PFSK-1 (cell line): ENCODE measurements at regions not wholly inside any gene's neighbourhood (a gene's known extent, or its start where the extent isn't known, plus 50 kb on each side); places are given as distances from the start of the nearest gene placed in this dataset.

ENCODE experiments used
- FOXP2 ChIP-seq: optimal IDR thresholded peaks from 2 replicates; pipeline ENCODE3; 2011; ENCODE audit warnings: borderline replicate concordance, control low read depth, inconsistent platforms; ENCODE audit not compliant: insufficient read depth; ENCODE audit errors: extremely low read length, extremely low read depth
- POLR2AphosphoS5 ChIP-seq: IDR thresholded peaks from 2 replicates; pipeline ENCODE4 v1.6.1; 2012; ENCODE audit warnings: low read depth, mild to moderate bottlenecking, control low read depth, low read length, moderate library complexity
- SIN3A ChIP-seq: IDR thresholded peaks from 2 replicates; pipeline ENCODE4 v1.6.1; 2012; ENCODE audit warnings: mild to moderate bottlenecking, low read length, moderate library complexity, borderline replicate concordance; ENCODE audit not compliant: insufficient read depth
- TAF1 ChIP-seq: IDR thresholded peaks from 2 replicates; pipeline ENCODE4 v1.6.1; 2012; ENCODE audit warnings: low read length, control low read depth, borderline replicate concordance; ENCODE audit not compliant: insufficient read depth
- TF ChIP-seq, protein P1 (sequence below), 2 experiments: IDR thresholded peaks; 2 replicates each; pipeline versions ENCODE4 v1.6.1 to v1.8.0; 2011 to 2012; ENCODE audit warnings: low read depth in 2 of 2, low read length in 2 of 2, control low read depth in 1 of 2, inconsistent platforms in 1 of 2, mild to moderate bottlenecking in 1 of 2, moderate library complexity in 1 of 2; ENCODE audit not compliant: insufficient read depth in 1 of 2

DNA sequence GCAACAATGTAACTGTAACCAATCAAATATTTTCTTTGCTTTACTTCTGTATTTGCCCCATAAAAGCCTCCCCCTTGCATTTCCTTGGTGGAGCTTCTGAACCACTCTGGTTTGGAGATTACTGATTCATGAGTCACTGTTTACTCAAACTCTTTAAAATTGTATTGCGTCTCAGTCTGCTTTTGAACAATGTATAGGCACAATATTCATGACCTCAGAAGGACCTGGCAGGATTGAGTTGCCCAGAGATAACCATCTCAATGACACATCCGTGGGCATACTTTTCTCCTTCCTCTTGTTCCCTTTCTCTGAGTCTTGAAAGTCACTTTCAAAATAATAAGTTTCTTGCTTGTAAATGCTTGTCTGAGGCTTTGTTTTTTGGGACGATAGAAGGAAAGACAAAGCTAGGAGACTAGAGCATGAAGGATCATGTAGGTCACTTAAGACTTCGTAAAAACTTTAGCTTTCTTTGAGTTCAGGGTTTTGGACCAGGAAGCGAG lies 57.1 kb upstream of the POU1F1 start:
- TF ChIP-seq TAF1: no peak
- TF ChIP-seq, protein P1, sequence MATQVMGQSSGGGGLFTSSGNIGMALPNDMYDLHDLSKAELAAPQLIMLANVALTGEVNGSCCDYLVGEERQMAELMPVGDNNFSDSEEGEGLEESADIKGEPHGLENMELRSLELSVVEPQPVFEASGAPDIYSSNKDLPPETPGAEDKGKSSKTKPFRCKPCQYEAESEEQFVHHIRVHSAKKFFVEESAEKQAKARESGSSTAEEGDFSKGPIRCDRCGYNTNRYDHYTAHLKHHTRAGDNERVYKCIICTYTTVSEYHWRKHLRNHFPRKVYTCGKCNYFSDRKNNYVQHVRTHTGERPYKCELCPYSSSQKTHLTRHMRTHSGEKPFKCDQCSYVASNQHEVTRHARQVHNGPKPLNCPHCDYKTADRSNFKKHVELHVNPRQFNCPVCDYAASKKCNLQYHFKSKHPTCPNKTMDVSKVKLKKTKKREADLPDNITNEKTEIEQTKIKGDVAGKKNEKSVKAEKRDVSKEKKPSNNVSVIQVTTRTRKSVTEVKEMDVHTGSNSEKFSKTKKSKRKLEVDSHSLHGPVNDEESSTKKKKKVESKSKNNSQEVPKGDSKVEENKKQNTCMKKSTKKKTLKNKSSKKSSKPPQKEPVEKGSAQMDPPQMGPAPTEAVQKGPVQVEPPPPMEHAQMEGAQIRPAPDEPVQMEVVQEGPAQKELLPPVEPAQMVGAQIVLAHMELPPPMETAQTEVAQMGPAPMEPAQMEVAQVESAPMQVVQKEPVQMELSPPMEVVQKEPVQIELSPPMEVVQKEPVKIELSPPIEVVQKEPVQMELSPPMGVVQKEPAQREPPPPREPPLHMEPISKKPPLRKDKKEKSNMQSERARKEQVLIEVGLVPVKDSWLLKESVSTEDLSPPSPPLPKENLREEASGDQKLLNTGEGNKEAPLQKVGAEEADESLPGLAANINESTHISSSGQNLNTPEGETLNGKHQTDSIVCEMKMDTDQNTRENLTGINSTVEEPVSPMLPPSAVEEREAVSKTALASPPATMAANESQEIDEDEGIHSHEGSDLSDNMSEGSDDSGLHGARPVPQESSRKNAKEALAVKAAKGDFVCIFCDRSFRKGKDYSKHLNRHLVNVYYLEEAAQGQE (IDR thresholded peaks at IDR 0.05; ENCODE audit: insufficient read depth in 1 of 2, low read depth in 2 of 2, low read length in 2 of 2): no peak
- TF ChIP-seq FOXP2: no peak
- no peak for TF ChIP-seq SIN3A
- no peak for TF ChIP-seq POLR2AphosphoS5

DNA sequence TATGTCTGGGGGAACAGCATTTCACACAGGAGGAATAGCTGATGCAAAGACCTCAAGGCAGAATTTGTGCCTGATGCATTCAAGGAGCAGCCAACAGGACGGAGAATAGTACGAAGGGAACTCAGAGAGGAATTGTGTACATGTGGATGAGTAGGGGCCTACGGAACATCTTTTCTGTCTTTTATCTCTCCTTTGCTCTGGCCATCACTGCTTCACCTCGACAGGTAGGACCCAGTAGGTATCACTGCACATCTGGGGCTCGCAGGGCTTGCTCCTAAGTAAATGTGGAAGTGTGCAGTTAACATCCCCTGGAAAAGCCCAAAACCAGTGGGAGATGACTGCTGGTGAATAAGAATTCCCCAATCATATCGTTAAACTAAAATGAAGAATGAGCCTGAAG lies 56.4 kb upstream of the POU1F1 start:
- TF ChIP-seq POLR2AphosphoS5 (no peak), SIN3A (no peak), TAF1 (no peak), FOXP2 (no peak)
- TF ChIP-seq, protein P1 (IDR thresholded peaks at IDR 0.05; ENCODE audit: insufficient read depth in 1 of 2, low read depth in 2 of 2, low read length in 2 of 2): no peak

DNA sequence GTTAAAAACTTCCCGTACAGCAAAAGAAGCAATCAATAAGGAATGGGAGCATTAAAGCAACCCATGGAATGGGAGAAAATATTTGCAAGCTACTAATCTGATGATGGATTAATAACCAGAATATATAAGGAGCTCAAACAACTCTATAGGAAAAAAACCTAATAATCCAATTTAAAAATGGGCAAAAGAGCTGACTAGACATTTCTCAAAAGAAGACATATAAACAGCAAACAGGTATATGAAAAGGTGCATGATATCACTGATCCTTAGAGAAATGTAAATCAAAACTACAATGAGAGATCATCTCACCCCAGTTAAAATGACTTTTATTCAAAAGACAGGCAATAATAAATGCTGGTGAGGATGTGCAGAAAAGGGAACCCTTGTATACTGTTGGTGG lies 52.7 kb upstream of the POU1F1 start:
- TF ChIP-seq SIN3A (no peak), FOXP2 (no peak), TAF1 (no peak), POLR2AphosphoS5 (no peak)
- TF ChIP-seq, protein P1 (IDR thresholded peaks at IDR 0.05; ENCODE audit: insufficient read depth in 1 of 2, low read depth in 2 of 2, low read length in 2 of 2): no peak
